ENCODE measurements at regions not wholly inside any gene's neighbourhood (a gene's known extent, or its start where the extent isn't known, plus 50 kb on each side); places are given as distances from the start of the nearest gene placed in this dataset.
"Not testable (repeated sequence)": the region's sequence is repeated elsewhere in the genome, so short reads cannot be mapped to it uniquely, and the experiment has no call there.

DNA sequence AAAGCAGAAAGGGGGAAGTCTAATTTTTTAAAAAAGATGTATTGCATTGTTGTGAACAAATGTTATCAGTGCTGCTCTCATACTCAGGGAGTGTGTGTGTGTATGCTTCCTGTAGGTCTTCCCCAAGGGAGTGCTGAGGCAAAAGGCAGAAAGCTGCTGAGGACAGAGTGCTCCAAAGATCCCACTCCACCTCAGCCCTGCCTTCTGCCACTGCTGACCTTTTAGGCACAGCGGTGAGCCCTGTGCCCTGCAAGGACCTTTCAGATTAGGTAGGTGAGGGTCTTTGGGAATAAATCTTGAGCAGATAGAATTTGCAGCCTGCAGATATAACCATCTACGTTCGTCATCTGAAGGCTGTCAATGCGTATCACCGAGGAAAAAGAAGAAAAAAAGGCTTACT is 756.4 kb upstream of the MMS22L start:
- DNase-seq (ENCODE audit: missing footprints) (no peak), ATAC-seq (no peak)
- intact Hi-C loops (cut with DNase I): no loop called here

DNA sequence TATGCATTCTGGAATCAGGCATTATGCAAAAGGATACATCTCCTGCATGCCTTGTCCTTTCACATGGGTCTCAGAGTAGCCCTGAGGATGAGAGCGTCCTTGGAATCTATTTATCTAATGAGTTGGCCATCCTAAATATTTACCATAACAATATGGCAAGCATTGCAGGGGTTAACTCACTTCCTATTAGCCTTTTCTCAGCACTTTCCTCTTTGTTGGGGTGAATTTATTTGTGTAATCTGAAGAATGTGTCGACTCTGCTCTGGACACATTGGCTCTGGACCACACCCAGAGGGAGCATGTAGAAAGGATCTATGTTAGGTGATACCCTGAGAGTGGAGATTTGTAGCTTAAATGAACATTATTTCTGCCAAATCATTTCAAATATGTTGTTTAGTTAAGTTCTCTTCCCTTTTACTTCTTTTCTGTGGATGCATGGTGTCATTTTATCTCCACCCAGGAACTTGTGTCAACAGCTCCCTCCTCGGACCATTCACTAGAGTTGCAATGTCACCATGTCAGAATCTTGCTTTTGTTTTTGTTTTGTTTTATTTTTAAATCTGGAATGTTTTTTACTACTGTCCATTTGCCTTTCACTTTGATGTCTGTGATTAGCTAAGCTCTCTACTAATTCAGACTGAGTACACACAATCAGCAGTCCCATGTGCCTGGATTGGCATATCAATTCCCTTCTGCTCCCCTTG is 757.0 kb upstream of the MMS22L start:
- DNase-seq (ENCODE audit: missing footprints) (no peak), ATAC-seq (no peak)
- intact Hi-C loops (cut with DNase I): no loop called here

DNA sequence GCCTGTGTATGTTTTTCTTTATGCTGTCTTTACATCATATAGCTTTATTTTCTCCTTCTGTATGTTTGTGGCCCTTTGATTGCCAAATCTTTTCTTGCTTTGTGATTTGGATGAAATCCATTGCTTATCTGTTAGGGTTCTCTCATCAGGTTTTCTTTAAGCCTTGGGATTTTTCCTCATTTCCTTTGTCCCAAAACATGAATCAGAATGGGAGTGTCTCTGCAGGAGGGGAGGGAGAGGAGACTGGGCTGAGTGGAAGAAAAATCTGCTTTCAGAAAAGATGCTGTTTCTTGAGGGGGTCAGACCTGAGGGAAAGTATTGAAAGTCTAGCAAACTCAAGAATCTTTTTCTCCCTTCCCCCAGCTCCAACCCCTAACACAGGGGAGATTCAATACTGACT is 758.0 kb upstream of the MMS22L start:
- no peak for DNase-seq (ENCODE audit: missing footprints)
- intact Hi-C loops (cut with DNase I): no loop called here
- ATAC-seq: no peak

DNA sequence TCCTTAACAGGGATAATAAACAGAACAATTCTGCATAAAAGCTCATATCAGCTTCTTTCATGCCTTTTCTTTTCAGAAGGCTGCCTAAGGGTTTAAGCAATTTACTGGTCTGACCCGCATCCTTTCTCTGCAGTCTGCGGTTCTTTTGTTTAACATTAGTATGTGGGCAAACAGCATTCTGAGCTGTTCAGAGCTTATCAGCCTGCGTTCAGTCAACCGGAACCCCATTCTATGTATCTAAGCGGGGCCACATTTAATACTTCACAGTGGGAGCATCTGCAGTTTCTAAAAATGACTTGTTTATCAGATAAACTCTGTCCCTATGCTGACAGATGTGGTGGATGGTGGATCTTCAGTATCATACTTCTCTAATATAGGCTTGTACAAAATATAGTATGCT is 758.9 kb upstream of the MMS22L start:
- DNase-seq (ENCODE audit: missing footprints) (no peak), ATAC-seq (no peak)
- intact Hi-C loops (cut with DNase I): no loop called here

DNA sequence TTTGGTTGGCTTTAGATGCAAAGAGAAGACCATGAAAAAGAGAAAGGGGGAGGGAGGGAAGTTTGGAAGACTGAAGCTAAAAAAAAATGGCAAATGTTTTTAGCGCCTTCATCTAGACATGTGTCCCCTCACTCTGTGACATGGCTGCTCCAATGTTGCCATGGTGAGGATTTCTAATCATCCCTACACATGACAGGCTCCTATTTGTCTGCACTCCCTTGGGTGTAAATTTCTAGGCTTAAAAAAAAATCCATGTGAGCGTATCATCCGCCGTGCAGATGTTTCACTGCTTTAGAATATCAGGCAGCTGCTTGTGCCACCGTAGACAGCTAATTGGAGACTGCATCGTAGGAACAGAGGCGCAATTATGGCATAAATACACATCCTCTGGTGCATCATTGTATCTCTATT is 761.1 kb upstream of the MMS22L start:
- intact Hi-C loops (cut with DNase I): no loop called here
- ATAC-seq: no peak
- DNase-seq (ENCODE audit: missing footprints): no peak

DNA sequence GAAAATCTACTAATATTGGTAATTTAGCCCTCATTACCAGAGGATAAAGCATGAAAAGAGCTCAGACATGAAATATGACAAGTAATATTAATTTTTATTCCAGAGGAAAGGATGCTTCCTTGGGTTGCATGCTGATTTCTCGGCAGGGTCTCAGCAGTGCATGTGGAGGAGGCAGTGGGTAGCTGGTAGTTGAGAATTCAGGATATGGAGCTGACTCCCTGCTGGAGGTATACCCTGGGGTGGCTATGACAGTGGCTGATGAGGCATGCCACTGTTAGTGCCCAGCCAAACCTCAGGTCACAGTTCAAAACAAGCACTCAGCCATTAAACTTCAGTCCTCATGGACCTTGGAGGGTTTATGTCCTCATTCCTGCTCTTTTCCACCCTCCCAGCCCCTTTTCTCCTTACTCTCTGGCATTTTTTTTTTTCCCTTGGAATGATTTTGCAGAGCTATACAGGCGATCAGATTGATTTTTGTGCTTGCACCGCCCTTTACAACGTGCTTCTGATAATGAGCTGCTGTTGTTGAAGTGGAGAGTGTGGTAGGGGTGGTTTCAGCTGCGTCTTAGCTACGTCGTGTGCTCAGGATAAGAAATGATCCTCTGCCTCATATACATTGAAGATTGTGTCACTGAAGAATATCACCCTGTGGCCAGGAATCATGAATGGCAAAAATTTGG is 761.9 kb upstream of the MMS22L start:
- intact Hi-C loops (cut with DNase I): no loop called here
- no peak for ATAC-seq
- DNase-seq (ENCODE audit: missing footprints): no peak

DNA sequence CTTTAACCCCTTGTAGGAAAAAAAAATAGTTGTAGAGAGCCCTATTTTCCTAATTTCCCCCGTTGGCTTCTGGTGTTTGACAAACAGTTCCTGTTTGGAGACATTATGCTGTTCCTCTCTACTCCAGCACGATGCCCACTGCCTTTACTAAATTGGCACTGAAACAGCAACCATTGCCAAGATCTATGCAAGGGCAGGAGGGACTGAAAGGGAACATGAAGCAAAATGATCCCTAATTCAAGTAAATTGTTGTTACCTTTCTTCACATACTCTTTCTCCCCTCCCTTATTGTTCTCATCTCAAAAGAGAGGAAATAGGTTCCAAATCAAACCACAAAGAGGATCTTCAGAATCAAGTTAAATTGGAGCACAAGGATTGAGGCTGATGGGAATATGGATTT is 764.1 kb upstream of the MMS22L start:
- intact Hi-C loops (cut with DNase I): no loop called here
- no peak for ATAC-seq

DNA sequence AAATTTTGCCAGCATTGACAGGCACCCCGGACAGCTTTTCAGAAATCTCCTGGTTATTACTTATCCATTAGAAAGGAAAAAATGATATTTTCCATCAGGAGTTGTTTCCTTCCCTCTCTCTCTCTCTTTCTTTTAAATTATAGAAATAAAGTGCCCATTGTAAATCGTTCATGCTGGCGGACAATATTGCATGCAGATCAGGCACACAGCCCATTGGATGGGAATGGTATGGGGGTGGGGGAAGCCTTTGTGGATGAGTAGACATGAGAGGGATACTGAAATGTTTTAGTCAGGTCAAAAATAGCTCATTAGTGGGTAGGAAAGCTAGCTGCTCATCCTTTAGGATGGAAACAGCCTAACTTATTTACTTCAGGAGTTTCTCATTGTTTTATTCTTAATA is 764.9 kb upstream of the MMS22L start:
- ATAC-seq (no peak), DNase-seq (ENCODE audit: missing footprints) (no peak)
- intact Hi-C loops (cut with DNase I): no loop called here

More for the DNA sequence above, 764.1 kb upstream of the MMS22L start:
- no peak for DNase-seq (ENCODE audit: missing footprints)

DNA sequence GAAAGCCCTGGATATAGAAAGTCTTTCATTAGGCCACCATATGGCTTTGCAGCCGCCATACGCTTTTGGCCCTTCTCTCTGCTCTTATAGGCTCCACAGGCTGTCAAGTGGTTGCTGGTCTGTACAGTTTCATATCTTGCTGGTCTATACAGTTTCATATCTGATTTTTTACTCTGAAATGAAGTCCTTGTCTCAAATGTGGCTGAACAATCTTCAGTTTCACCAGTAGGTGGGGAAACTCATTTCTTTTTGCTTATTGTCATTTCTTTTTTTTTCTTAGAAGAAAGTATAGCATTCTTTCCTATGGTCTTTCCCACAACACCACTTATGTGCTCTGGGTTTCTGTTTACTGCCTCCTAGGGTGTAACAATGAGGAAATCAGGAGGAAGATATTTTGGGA is 771.4 kb upstream of the MMS22L start:
- no peak for DNase-seq (ENCODE audit: missing footprints)
- no peak for ATAC-seq
- intact Hi-C loops (cut with DNase I): no loop called here

DNA sequence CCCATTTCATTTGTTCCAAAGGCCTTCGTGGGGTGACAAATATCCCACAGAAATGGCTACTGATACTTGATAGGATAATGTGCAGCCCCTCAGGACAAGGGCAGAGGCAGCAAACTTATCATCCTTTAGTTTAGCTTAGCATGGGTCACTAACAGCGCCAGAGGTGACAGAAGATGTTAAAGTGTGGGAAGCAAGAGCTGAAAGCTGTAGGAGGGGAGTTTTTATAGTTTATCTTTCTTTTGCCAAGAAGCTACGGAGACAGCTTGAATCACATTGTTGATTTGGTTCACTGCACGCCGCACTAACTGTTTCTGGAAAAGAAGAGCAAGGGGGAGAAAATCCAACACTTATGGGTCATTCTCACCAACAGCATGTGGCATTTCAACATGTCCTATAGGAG is 773.9 kb upstream of the MMS22L start:
- intact Hi-C loops (cut with DNase I): no loop called here
- ATAC-seq (no peak), DNase-seq (ENCODE audit: missing footprints) (no peak)

DNA sequence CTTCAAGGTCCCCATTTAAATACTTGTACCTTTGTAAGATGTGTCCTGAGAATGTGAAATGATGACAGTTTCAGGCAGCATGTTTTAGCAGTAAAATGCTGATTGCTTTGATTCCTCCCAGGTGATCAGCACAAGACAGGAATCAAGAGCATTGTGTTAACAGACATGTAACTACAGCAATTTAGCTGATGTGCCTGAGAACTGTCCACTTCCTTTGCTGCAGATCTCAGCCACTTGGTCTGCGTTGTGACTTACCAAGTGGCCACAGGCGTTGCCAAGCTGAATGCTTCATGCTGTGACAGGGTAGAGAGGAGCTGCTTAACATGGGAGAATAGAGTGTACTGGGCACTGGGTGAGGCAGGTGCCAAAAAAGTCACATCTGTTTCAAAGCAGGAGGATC is 767.0 kb upstream of the POU3F2 start:
- ATAC-seq: no peak
- intact Hi-C loops (cut with DNase I): no loop called here
- DNase-seq (ENCODE audit: missing footprints): no peak

DNA sequence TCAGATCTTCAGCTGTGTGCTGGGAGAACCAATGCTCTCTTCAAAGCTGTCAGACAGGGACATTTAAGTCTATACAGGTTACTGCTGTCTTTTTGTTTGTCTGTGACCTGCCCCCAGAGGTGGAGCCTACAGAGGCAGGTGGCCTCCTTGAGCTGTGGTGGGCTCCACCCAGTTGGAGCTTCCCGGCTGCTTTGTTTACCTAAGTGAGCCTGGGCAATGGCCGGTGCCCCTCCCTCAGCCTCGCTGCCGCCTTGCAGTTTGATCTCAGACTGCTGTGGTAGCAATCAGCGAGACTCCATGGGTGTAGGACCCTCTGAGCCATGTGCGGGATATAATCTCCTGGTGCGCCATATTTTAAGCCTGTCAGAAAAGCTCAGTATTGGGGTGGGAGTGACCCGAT is 745.8 kb upstream of the POU3F2 start:
- intact Hi-C loops (cut with DNase I); ATAC-seq; DNase-seq (ENCODE audit: missing footprints): not testable (repeated sequence)

DNA sequence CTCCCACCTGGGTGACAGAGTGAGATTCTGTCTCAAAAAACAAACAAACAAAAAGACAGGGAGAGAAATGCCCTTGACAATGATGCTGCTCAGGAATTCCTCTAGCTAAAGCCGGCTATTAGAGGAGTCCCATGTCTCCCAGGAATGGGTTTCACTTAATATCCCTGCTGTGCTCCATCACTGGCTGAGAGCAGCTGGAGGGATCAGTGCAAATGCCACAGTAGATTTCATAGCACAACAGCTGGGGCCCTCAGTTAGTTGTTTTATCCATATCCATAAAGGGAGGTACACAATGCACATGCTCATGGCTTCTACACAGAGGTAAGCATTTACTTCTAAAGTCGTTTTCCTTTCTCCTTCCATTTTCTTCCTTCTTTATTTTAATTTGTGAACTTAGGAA is 742.0 kb upstream of the POU3F2 start:
- no peak for ATAC-seq
- intact Hi-C loops (cut with DNase I): no loop called here
- no peak for DNase-seq (ENCODE audit: missing footprints)

DNA sequence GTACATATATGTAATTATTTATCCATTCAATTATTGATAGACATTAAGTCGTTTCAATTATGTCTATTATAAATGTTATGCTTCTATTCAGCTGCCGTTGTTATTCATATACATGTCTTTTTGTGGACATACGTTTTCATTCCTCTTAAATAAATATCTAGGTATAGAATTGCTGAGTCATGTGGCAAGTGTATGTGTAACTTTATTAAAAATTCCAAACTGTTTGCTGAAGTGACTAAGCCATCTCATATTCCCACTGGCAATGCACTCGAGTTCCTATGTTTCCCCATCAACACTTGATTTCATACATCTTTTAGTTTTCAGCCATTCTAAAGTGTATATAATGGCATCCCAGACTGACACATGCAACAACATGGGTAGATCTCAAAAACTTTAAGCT is 739.7 kb upstream of the POU3F2 start:
- no peak for ATAC-seq
- intact Hi-C loops (cut with DNase I): no loop called here
- no peak for DNase-seq (ENCODE audit: missing footprints)

DNA sequence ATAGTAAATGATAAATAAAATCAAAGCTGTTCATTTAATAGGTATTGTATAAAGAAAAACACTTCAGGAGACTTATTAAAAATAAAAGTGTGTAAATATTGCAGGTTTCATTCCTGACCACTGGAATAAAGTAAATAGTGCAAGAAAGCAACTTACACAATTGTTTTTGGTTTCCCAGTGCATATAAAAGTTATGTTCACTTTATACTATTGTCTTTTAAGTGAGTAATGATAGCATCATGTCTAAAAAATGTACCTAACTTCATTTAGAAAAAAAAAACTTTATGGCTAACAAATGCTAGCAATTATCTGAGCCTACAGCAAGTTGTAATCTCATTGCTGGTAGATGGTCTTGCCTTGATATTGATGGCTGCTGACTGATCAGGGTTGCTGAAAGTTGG is 726.6 kb upstream of the POU3F2 start:
- no peak for ATAC-seq
- intact Hi-C loops (cut with DNase I): no loop called here
- no peak for DNase-seq (ENCODE audit: missing footprints)

DNA sequence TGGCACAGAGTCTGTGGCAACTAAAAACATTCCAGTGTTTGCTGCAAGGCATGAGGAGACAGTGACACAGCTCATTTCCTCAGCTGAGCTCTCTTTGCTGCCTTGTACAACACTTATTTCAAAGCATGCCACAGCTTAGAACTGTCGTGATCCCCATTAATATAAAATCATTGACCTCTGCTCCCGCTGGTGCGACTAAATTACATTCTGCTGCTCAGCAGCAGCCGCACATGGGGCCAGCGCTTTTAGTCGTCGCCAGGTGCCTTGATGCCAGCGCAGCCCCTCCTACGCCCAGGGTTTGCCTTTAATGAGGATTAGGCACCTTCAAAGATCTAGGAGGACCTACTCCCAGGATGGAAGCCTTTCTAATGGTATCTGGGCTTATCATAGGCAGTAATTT is 717.9 kb upstream of the POU3F2 start:
- no peak for DNase-seq (ENCODE audit: missing footprints)
- intact Hi-C loops (cut with DNase I): no loop called here
- no peak for ATAC-seq

DNA sequence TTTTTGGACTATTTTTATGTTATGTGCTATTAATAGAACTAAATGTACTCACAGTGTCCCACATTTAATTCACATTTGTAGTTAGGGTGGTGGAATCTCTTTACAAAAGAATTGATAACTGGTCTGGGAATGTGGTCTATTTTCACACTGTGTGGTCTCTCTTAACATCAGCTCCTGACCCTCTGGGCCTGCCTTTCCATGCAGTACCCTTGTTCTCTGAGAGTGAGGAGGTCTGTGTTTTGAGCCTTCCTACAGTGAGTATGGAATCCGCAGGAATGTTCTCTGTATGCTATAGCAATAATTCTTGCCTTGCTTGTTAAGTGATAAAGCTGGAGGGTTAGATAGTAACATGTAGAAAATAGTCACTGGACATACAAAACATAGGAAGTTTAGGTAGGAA is 717.3 kb upstream of the POU3F2 start:
- intact Hi-C loops (cut with DNase I): no loop called here
- DNase-seq (ENCODE audit: missing footprints) (no peak), ATAC-seq (no peak)

DNA sequence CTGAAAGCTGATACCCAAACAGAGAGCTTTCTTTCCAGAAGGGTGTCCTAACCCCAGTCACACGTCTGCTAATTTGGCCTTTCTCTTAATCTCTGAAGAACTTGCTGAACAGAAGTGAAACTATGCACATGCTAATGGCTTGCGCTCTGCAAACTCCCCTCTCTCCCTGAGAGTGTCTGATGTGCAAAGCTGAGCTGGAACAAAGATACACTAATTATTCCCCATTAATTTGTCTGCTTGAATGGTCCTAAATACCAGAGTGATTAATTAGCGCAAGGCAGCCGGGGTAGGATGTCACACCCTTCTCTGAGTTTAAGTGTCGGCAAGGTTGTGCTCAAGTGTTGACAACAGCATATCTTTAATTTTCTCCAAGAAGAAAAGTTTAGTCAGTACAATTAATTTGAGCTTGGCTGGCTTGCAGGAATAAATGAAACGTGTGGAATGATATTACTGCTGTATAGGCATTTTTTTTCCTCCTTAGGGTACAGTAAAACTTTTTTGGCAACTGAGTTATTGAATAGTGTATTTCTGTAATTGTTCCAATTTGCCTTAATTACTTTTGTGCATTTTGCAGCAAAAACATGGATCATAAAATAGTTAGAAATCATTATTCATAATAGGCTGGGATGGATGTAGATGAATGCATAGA is 715.9 kb upstream of the POU3F2 start:
- ATAC-seq (no peak), DNase-seq (ENCODE audit: missing footprints) (no peak)
- intact Hi-C loops (cut with DNase I): no loop called here

DNA sequence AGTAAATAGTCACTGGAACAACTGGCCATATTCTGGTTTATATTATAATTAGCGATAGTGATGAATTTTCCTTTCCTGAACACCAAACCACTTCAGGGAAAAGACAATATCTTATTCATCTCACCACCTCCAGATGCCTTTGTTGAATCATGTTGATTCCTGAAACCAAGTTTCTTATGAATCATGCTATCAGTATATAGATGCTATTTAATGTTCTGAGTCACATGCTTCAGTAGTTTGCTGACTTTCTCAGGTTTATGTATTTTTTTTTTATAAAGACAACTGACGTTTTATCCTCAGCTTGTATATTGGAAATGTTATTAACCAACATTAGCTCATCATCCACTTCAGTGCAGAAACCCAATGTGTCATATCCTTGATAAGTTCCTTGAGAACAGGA is 710.2 kb upstream of the POU3F2 start:
- ATAC-seq (no peak), DNase-seq (ENCODE audit: missing footprints) (no peak)
- intact Hi-C loops (cut with DNase I): no loop called here

DNA sequence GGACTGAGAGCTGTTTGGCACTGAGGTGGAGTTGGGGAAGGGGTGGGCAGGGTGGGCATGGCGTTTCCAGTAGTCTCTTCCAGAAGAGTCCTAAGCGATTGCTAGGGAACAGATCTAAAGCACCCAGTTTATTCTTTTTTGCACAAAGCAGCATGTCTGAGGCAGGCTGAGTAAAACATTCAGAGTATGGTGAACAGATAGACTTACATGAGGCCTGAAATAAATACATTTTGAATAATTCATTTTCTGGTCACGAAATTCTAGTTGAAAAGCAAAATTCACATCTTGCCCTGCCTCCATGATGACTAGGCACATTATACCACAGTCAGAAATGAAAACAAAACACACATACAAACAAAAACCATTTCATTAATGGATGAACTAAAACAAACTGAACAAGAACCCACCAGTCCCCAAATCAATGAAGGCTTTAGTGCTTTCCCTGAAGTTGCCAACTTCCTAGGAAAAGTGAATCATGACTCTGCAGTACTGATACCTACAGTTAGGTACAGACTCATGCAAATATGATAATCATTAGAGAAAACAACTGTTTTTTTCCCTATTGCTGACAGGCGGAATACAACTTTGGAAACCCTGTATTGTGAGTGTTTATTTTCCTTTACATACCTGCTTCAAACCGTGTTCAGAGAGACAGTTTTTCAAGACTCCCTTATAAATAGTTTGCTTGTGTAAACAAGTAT is 702.9 kb upstream of the POU3F2 start:
- DNase-seq (ENCODE audit: missing footprints) (no peak), ATAC-seq (no peak)
- intact Hi-C loops (cut with DNase I): no loop called here
